AG04449 (cell line): ENCODE measurements at regions not wholly inside any gene's neighbourhood (a gene's known extent, or its start where the extent isn't known, plus 50 kb on each side); places are given as distances from the start of the nearest gene placed in this dataset.

Source experiments
- CTCF ChIA-PET: fragments of 350-600 bp; formaldehyde crosslinking; extraction: SDS; loops from one replicate; lab custom pipeline; 2021; ENCODE audit warnings: antibody characterized with exemption; lab: Yijun Ruan, JAX
- POLR2A ChIA-PET: fragments of 400-600, 350-600 bp; formaldehyde crosslinking; extraction: SDS; loops from one replicate; lab custom pipeline; 2020; ENCODE audit warnings: antibody characterized with exemption, inconsistent platforms; lab: Yijun Ruan, JAX
- DNase-seq: peaks from one replicate; pipeline ENCODE4 v3.0.0-alpha.2; 2010; ENCODE audit warnings: low read depth, low spot score
- H3K4me3 ChIP-seq: 2 replicates; pipeline ENCODE4 v1.5.1; 2011; ENCODE audit warnings: low read depth, mild to moderate bottlenecking, control low read depth, low read length
- CTCF ChIP-seq: IDR thresholded peaks from one replicate; pipeline ENCODE4 v1.5.1; 2011; ENCODE audit warnings: mild to moderate bottlenecking, moderate library complexity, low read length, control low read depth, inconsistent platforms; ENCODE audit not compliant: insufficient read depth; ENCODE audit errors: missing control alignments

GRCh38 chr3:33989229-33989628 is 190.8 kb downstream of the PDCD6IP start:
- no peak for TF ChIP-seq CTCF
- ChIA-PET POLR2A (no interaction called here), CTCF (no interaction called here)
- no peak for DNase-seq
- no peak overlapping the region for H3K4me3 ChIP-seq

GRCh38 chr3:33991673-33992072 is 193.2 kb downstream of the PDCD6IP start:
- CTCF ChIA-PET: interaction anchor here (0.8 to 2.1 kb wide), 4 partner anchors 11 to 269 kb away, joined by 4 to 6 read pairs (median 6); no protein-coding TSS in a partner anchor
- no peak overlapping the region for H3K4me3 ChIP-seq
- POLR2A ChIA-PET: no interaction called here
- TF ChIP-seq CTCF: no peak
- DNase-seq: no peak

GRCh38 chr3:33993631-33994030 is 195.2 kb downstream of the PDCD6IP start:
- POLR2A ChIA-PET: interaction anchor here (1.5 kb wide), 1 partner anchor 18 kb away, joined by 4 read pairs; no protein-coding TSS in a partner anchor
- DNase-seq: no peak
- CTCF ChIA-PET: interaction anchor here (0.8 to 2.2 kb wide), 6 partner anchors 9 to 690 kb away, joined by 3 to 5 read pairs (median 5); no protein-coding TSS in a partner anchor
- no peak for TF ChIP-seq CTCF
- no peak overlapping the region for H3K4me3 ChIP-seq

GRCh38 chr3:33994568-33994967 is 196.1 kb downstream of the PDCD6IP start:
- no peak for DNase-seq
- ChIA-PET POLR2A (interaction anchor here (1.5 kb wide), 1 partner anchor 17 kb away, joined by 4 read pairs; no protein-coding TSS in a partner anchor), CTCF (interaction anchor here (1.2 to 2.2 kb wide), 3 partner anchors 8 to 12 kb away, joined by 3 to 5 read pairs (median 5); no protein-coding TSS in a partner anchor)
- no peak for TF ChIP-seq CTCF
- no peak overlapping the region for H3K4me3 ChIP-seq

- ChIA-PET POLR2A (no interaction called here), CTCF (interaction anchor here (1.4 to 1.9 kb wide), 3 partner anchors 9 to 261 kb away, joined by 4 to 6 read pairs (median 4); no protein-coding TSS in a partner anchor)
- no peak for TF ChIP-seq CTCF
Observed at GRCh38 chr3:34000301-34000700, 201.9 kb downstream of the PDCD6IP start.

GRCh38 chr3:34001022-34001421 is 202.6 kb downstream of the PDCD6IP start:
- no peak for DNase-seq
- no peak overlapping the region for H3K4me3 ChIP-seq
- ChIA-PET POLR2A (no interaction called here), CTCF (interaction anchor here (0.9 to 1.9 kb wide), 3 partner anchors 8 to 683 kb away, joined by 3 to 6 read pairs (median 4); no protein-coding TSS in a partner anchor)
- no peak for TF ChIP-seq CTCF

More at GRCh38 chr3:34000301-34000700, 201.9 kb downstream of the PDCD6IP start:
- no peak for DNase-seq
- no peak overlapping the region for H3K4me3 ChIP-seq
